ENCODE measurements at regions not wholly inside any gene's neighbourhood (a gene's known extent, or its start where the extent isn't known, plus 50 kb on each side); places are given as distances from the start of the nearest gene placed in this dataset.
"Not testable (repeated sequence)": the region's sequence is repeated elsewhere in the genome, so short reads cannot be mapped to it uniquely, and the experiment has no call there.

DNA sequence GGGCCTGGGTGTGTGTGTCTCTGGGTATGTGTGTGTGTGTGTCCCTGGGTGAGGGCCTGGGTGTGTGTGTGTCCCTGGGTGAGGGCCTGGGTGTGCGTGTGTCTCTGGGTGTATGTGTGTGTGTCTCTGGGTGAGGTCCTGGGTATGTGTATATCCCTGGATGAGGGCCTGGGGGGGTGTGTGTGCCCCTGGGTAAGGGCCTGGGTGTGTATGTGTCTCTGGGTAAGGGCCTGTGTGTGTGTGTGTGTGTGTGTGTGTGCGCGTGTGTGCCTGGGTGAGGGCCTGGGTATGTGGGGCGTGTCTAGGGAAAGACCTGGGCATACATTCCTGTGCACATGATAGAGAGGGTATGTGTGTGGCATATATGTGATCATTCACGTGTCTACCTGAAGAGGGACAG lies 155.1 kb upstream of the ZC3H12A start:
- DNase-seq (ENCODE audit: low spot score) = no peak

DNA sequence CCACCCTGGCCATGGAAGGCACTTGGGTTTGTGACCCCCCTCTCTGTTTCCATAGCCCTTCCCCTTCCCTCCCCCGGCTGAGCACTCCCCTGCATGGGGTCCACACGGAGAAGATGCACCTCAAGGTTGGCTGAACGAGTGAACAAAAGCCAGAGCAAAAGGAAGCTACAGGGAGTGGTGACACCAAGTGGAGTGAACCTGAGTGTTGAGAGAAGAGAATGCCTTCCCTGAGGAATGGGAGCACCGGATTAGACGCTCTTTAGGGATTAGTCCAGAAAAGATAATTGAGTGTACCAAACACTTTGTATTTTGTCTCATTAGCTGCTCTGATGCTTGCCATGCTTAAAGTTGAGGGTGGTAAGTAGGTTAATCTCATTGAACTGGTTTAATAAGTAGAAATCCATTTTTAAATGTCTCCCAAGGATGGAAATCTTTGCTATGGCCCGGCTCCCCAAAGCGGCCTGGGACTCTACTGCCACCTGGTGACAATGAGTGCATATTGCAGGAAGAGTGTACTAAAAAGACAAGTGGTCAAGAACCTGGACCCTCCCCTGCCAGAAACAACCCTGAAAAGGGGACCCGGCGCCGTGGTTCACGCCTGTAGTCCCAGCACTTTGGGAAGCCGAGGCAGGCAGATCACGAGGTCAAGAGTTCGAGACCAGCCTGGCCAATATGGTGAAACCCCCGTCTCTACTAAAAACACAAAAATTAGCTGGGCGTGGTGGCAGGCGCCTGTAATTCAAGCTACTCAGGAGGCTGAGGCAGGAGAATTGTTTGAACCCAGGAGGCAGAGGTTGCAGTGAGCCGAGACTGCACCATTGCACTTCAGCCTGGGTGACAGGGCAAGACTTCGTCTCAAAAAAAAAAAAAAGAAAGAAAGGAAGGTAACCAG lies 150.6 kb upstream of the ZC3H12A start:
- DNase-seq (ENCODE audit: low spot score) = peak; percentile 23

DNA sequence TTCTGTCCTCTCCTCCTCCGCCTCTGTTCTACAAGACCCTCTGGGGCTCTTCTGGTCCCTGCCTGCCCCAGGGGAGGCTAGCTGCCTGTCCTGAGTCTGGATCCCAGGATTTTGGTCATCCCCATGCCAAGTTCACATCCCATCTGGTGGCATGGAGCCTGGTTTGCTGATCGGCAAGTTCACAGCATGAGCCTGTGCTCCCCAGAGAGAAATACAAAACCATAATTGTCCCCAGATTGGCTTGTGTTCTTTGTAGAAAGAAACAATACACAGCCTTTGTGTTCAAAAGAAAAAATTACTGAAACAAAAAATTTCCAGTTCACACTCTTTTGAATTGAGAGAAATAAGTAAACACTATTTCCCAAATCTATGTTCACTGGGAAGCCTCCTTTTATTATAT lies 149.4 kb upstream of the ZC3H12A start:
- DNase-seq (ENCODE audit: low spot score) = no peak

DNA sequence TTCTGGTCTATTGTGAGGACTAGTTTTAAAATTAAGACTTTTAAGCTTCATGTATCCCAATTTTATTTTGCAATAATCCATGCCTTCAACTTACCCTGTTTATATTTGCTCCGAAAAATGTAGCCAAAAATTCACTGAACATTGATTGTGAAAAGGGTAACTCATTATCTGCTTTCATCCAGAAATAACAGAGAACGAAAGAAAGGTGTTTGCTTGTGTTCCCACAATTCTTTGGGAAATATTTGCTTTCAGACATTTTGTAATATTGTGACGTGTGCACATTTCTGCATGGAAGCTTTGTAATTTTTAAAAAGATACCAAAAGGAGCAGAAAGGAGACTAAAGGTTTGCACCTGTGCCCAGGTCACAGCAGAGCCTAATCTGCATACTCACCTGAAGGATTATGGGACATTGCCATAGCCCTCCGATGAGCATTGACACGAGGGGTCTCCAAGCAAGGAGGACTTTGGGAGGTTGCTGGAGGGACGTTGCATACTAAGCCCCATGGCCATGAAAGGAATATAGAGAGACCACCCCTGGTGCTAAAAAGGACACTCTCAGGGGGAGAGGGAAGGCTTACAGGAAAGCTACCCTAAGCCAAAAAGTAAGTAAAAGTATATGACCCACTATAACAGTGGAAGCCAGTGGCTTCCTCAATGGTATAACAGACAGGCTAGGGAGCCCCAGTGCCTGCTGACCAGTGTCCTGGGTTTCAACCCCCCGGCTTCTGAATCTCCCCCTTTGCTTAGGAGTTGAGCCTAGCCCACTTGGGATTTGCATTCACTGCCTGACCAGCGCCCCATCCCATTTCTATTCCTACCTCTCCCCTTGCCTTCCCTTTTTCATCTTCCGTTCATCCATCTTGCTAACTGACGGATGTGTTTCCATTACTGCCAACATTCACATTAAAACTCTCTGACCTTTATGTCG lies 148.6 kb upstream of the ZC3H12A start:
- DNase-seq (ENCODE audit: low spot score) = no peak

DNA sequence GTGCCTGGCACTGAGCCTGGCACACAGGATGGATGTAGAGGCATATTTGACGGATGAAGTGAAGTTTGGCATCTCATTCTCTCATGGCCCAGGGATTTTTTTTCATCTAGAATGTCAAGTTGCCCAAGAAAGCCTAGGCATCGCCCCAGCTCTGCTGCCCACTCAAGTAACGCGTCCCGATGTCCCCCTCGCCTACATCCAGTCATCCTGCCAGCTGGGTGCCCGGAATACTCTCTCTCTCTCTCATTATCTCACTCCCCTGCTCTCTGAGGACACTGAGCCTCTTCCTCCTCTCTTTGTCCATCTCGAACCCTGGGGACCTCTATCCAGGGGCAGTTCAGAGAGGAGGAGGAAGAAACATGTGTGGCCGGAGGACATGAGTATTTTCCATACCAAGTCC lies 142.3 kb upstream of the ZC3H12A start:
- no peak for DNase-seq (ENCODE audit: low spot score)

DNA sequence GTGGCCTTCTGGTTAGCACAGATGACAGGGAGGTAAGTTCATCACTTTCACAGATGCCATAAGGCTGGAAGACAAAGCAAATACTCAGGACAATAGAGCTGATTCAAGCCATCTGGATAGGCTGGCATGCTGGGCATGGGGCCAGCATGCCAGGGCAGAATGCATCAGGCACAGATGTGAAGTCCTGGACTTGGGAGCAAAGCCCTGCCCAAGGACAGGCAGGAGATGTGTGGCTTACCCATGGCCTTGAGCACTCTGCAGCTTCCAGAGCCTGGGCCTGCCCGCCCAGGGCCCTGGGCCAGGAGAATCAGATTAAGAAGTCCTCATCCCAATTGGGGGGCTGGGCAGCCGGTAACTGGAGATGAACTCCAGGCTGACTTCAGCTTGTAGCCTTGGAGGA lies 135.7 kb upstream of the ZC3H12A start:
- no peak for DNase-seq (ENCODE audit: low spot score)

DNA sequence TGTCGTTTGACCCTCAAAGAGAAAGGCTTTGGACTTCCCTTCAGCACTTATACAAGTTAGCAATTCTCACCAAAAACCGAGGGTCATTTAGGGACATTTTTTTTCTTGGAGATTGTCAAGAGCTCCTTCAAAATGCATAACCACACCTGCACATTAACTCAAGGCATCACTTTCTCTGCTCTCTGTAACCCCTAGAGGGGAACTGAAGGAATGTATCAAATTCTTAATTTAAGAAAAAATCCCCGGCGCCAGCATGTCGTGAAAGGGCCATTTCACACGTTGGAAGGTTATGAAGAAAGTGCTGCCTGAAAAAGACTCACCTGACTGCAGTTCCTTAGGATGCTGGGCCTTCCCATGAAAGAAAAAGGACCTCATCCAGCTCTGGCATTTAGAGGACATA lies 131.6 kb upstream of the ZC3H12A start:
- DNase-seq (ENCODE audit: low spot score) = no peak

DNA sequence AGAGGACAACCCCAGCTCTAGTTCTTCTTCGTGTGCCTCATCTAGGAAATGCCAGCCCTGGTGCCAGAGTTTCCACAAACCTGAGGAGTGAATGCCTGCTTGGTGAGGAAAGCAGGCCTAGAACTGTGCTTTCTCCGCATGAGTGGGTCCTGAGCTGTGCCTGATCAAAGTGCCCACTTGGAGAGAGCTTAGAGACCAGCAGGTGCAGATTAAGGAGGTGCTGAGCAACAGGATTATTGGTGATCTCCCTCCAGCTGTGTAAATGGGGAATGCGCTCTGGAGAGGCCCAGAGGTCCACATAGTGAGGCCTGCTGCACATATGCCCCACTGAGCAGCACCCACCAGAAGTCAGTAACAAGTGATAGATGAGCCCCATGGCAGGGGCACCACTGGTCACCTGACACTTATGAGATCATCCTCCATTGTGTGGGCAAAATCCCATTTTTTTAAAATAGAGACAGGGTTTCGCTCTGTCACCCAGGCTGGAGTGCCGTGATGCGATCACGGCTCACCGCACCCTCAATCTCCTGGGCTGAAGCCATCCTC lies 127.2 kb upstream of the ZC3H12A start:
- DNase-seq (ENCODE audit: low spot score) = no peak

DNA sequence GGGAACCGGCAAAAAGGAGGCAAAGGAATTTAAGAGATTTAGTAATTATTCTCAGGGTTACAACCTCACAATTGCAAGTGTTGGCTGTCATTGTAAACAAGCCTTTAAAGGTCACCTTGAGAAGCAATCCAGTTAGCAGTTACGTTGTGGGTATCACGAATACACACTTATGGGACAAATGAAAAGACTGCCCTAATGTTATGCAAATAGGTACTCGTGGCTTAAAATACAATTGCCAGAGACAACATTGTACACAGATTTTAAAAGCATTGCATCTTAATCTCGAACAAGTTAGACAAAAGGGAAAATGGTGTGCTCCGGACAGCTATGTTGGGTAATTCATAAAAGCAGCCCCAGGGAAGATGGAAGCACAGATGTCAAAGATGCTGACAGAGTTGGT lies 120.5 kb upstream of the ZC3H12A start:
- DNase-seq (ENCODE audit: low spot score) = no peak

DNA sequence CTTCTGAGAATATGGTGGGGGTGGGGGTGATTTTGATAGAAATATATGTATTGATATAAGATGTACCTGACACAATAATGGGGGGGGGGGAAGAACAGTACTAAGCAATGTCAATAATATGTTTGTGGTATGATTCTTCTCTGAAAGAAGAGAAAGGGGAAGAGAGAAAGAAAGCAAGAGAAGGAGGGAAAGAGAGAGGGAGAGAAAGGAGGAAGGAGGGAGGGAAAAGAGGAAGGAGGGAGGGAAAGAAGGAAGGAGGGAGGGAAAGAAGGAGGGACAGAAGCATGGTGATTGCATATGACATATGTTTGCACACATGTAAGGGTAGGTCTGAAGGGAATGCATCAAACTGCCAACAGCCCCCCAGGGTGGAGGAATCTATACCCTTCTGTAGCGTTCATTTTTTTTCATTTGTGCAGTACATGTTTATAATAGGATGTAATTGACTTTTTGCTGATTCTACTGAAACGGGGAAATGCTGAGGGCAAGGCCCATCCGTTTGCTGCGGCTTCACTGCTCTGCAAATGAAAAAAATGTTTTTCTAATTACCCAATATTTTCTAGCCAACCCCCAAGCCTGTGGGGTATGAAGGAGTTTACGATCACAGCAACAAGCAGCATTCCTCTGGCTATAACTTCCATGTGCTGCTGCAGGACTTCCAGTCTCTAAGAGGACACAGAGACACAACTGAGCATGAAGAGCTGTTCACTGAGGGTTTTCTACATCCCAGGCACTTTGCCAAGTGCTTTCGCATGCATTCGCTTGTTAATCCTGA lies 119.3 kb upstream of the ZC3H12A start:
- DNase-seq (ENCODE audit: low spot score) = no peak

DNA sequence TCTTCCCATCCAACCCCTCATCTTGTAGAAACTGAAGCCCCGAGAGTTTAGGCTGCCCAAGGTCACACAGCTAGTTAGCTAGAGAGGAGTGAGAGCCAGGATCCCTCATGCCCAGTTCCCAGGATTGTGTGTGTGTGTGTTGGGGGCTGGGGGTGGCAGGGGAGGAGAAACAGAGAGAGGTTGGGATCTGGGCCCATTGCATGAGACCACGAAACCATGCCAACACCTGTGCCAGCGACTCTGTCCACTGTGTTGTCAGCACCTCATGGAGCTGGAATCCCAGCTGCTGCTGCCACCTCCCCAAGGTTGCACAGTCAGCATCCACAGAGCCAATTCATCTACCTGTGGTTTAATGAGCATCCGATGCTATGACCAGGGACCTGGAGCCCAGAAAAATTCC lies 115.4 kb upstream of the ZC3H12A start:
- no peak for DNase-seq (ENCODE audit: low spot score)

DNA sequence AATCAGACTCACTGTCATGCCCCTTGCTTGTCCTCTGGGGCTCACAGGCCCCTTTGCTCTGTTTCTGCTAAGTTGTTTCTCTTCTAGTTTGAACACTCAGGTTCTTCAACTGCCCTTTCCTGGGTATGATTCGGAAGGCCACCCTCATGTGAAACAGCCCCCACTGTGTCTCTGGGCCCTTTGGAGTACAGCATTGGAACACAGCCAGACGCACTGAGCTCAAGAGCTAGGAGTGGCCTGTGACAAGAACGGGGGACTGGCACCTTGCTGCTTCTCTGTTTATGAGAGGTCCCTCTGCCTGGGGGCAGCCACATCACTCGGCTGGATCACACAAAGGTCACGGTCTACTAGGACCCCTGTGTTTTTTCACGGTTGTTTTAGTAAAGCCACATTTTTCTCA lies 114.4 kb upstream of the ZC3H12A start:
- DNase-seq (ENCODE audit: low spot score) = no peak

DNA sequence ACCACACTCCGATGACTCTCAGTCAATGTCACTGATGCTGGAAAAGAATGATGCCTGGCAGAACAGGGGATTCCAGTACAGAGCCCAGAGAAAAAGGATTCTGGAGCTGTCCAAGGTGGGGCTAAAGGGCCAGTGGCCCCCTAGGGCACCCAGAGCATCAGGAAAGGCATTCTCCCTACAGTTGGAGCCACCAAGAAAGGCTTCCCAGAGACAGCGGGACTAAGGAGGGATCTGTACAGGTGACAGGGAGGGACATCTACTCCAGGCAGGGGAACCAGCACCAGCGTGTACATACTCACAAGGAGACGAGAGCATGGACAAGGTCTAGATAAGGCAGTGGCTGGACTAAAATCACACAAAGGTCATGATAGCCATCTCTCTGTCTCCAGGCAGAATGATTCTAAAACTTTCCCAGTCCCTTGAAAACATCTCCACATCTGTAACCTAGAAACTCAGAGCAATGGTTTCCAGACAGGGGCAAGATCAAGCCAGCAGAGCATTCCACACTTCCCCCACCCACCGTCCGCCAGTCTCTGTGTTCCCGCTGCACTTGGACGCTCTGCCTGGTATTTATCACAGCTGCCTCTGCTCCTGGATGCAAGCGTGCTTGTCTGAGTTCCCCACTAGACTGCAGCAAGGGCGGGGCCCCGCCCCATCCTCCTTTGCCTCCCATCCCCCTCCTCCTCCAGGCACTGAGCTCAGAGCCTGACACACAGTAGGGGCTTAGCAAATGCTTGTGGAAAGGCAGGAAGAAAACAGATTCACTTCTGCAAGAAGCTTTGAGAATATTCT lies 111.6 kb upstream of the ZC3H12A start:
- DNase-seq (ENCODE audit: low spot score) = no peak

DNA sequence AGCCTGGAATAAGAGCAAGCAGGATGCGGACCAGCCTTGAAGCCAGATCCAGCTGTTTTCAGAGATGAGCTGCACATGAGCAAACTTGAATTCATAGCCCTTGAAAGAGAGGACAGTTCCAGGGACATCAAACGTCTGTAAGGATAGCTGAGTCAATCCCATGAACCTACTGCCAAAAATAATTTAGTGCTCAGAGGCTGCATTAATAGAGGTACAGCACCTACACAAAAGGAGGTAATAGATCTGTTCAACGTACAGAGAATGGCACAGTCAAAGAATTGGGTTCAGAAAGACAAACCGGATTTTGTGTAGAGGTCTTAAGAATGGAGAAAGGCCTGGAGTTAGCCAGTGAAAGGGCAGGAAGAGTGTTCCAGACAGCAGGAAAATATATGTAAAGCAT lies 110.8 kb upstream of the ZC3H12A start:
- no peak for DNase-seq (ENCODE audit: low spot score)

DNA sequence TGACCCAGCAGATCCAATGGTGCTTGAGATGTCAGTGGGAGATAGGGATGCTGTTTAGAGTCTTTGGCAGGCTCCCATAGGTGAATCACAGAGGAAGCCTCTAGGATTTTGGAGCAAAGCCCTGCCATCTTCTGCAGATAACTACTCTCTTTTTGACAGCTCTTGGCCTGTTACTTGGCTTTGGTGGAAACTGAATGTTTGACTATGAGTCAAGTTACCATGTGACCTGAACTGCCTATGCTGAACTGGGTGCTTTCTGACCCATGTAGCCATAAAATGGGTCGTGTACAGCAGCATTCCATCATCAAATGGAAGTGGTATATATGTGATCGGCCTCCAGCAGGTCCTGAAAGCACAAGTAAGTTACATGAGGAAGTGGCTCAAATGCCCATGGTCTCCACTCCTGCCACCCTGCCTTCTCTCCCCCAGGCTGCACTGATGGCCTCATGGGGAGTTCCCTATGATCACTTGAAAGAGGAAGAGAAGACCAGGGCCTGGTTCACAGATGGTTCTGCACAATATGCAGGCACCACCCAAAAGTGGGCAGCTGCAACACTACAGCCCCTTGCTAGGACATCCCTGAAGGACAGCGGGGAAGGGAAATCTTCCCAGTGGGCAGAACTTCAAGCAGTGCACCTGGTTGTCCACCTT lies 105.6 kb upstream of the ZC3H12A start:
- DNase-seq (ENCODE audit: low spot score) = not testable (repeated sequence)

DNA sequence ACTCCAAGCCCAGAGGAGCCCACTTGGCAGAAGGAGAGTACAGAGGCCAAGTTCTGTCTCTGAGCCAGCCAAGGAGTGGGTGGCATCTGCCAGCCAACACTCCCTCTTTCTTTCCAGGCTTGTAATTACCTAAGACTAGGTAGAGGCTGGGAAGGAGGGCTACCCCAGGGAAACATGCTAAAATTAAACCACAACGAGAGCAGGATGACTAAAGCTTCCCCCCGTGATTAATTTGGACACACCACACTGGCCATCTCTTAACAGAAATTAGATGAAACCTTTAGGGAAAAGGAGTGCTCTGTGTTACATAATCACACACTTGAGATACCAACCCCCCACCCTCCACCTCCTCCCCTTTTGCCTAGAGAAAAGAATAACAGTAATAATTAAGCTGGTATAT lies 102.1 kb upstream of the ZC3H12A start:
- DNase-seq (ENCODE audit: low spot score) = no peak

DNA sequence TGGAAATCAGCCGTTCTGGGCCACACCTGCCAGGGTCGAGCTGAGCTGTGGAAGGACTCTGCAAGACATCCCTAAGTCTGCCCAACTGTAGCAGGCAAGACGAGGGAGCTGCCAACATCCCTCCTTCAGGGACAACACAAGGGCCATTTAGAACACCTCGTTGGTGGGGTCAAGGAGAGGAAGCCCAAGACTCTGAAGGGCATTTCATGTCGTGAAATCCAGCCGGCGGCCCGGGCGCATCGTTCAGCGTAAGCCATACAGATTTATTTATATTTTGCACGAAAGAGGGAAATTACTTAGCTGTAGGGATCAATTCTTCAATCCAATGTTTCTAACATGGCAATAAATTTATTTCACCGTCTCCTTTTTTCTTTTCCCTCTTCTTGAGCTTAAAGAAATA lies 101.7 kb upstream of the ZC3H12A start:
- DNase-seq (ENCODE audit: low spot score) = no peak

DNA sequence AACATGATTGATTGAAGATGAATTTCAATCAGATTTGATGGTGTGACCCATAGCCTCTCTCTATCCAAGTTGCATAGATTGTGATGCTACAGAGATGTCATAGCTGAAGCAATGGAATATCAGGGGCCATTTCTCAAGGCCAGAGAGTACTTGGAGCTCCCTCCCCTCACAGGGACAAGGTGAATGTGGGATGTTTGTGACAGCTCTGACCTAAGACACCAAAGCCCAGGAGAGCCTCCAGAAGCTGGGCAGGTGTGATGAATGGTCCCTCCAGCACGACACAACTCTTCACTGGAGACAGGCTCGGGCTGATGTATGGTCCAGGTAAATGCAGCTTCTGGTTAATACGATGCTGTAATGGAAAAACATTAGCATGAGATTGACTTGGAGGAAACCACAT lies 101.0 kb upstream of the ZC3H12A start:
- DNase-seq (ENCODE audit: low spot score) = no peak

DNA sequence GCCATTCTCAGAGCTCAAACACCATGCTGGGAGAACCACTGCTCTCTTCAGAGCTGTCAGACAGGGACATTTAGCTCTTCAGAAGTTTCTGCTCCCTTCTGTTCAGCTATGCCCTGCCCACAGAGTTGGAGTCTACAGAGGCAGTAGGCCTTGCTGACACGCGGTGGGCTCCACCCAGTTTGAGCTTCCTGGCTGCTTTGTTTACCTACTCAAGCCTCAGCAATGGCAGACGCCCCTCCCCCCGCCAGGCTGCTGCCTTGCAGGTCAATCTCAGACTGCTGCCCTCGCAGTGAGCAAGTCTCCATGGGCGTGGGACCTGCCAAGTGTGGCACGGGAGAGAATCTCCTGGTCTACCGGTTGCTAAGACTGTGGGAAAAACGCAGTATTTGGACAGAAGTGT lies 93.8 kb upstream of the ZC3H12A start:
- not testable (repeated sequence) for DNase-seq (ENCODE audit: low spot score)

DNA sequence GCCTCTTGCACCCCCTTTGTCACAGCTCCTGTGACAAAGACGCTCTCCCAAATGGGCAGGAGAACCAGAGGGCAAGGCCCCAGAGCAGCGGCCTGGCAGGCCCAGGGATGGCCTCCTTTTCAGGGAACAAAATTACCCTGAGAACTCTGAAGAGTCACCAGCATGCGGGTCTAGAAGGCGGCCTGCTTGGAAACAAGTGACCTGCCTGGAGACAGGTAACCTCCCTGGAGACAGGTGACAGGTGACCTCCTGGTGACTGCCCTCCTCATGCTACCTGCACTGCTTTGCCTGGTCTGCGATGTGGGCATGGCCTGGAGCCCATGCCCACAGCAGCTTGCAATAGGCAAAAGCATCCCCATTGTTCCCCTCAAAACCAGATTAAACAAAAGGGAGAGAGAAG lies 86.5 kb upstream of the ZC3H12A start:
- DNase-seq (ENCODE audit: low spot score) = no peak

DNA sequence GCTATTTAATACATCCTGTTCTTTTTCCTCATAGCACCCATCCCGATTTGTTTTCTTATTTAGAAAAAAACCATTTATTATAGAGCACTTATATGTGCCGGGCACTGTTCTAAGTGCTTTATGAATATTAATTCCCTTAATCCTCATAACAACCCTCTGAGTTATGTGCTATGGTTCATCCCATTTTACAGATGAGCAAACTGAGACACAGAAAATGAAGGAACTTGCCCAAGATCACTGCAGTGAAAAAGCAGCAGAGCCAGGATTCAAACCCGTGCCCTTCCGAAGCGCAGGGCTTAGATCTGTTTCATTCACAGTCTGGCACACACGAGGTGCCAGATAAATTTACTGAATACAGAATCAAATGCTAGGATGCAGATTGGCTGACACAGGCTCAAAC lies 85.1 kb upstream of the ZC3H12A start:
- DNase-seq (ENCODE audit: low spot score) = no peak
